MM.1S (cell line): ENCODE measurements at regions not wholly inside any gene's neighbourhood (a gene's known extent, or its start where the extent isn't known, plus 50 kb on each side); places are given as distances from the start of the nearest gene placed in this dataset.

ENCODE experiments used
- DNase-seq: peaks from one replicate; pipeline ENCODE4 v3.0.0-alpha.2; 2015
- H2AFZ ChIP-seq: fragments of 300-600 bp; sonication (generic); 2 replicates; pipeline ENCODE4 v1.6.0; 2016; ENCODE audit warnings: antibody characterized with exemption, low read length
- H3F3A ChIP-seq: fragments of 300-600 bp; sonication (generic); 2 replicates; pipeline ENCODE4 v1.6.1; 2016; ENCODE audit warnings: mild to moderate bottlenecking, antibody characterized with exemption, low read length, moderate library complexity, mixed read lengths; ENCODE audit not compliant: insufficient read depth
- H3K27ac ChIP-seq: fragments of 300-600 bp; sonication (generic); 2 replicates; pipeline ENCODE4 v1.5.1; 2016; ENCODE audit warnings: mild to moderate bottlenecking, low read length
- H3K27me3 ChIP-seq: fragments of 300-600 bp; sonication (generic); replicated peaks from 2 replicates; pipeline ENCODE4 v1.6.0; 2016; ENCODE audit warnings: low read length; ENCODE audit not compliant: insufficient read depth
- H3K36me3 ChIP-seq: fragments of 300-600 bp; sonication (generic); replicated peaks from 2 replicates; pipeline ENCODE4 v1.6.1; 2016; ENCODE audit warnings: mild to moderate bottlenecking, low read length, mixed read lengths; ENCODE audit not compliant: insufficient read depth
- H3K4me1 ChIP-seq: fragments of 300-600 bp; sonication (generic); 2 replicates; pipeline ENCODE4 v1.6.1; 2016; ENCODE audit warnings: low read length, mixed read lengths
- H3K4me2 ChIP-seq: fragments of 300-600 bp; sonication (generic); 2 replicates; pipeline ENCODE4 v1.6.0; 2016; ENCODE audit warnings: low read depth, low read length
- H3K4me3 ChIP-seq: fragments of 300-600 bp; sonication (generic); 2 replicates; pipeline ENCODE4 v1.5.1; 2016; ENCODE audit warnings: low read length, mixed read lengths
- H3K79me2 ChIP-seq: fragments of 300-600 bp; sonication (generic); 2 replicates; pipeline ENCODE4 v1.6.1; 2016; ENCODE audit warnings: mixed run types, low read length, mixed read lengths
- H3K9ac ChIP-seq: fragments of 300-600 bp; sonication (generic); 2 replicates; pipeline ENCODE4 v1.6.1; 2016; ENCODE audit warnings: low read length, mixed read lengths
- H3K9me2 ChIP-seq: fragments of 300-600 bp; sonication (generic); replicated peaks from 2 replicates; pipeline ENCODE4 v1.6.1; 2016; ENCODE audit warnings: mild to moderate bottlenecking, low read length, mixed read lengths; ENCODE audit not compliant: insufficient read depth
- H3K9me3 ChIP-seq: fragments of 300-600 bp; sonication (generic); replicated peaks from 2 replicates; pipeline ENCODE4 v1.6.1; 2016; ENCODE audit warnings: mild to moderate bottlenecking, low read length, mixed read lengths; ENCODE audit not compliant: insufficient read depth
- H4K20me1 ChIP-seq: fragments of 300-600 bp; sonication (generic); 2 replicates; pipeline ENCODE4 v1.6.1; 2016; ENCODE audit warnings: mild to moderate bottlenecking, low read length, moderate library complexity, mixed read lengths; ENCODE audit not compliant: insufficient read depth
- CTCF ChIP-seq: fragments of 300-600 bp; sonication (generic); IDR thresholded peaks from 2 replicates; pipeline ENCODE4 v1.5.1; 2016; ENCODE audit warnings: antibody characterized with exemption, low read length, mixed read lengths
- EZH2 ChIP-seq: fragments of 300-600 bp; sonication (generic); optimal IDR thresholded peaks from 2 replicates; pipeline ENCODE3; 2017; ENCODE audit warnings: low read depth, mild to moderate bottlenecking, antibody characterized with exemption, low read length, mixed read lengths
- EZH2phosphoT487 ChIP-seq: fragments of 300-600 bp; sonication (generic); IDR thresholded peaks from 2 replicates; pipeline ENCODE4 v1.6.1; 2018; ENCODE audit warnings: antibody characterized with exemption, low read length

GRCh38 chr5:161084115-161084514 lies 232.1 kb upstream of the ATP10B start:
- H3K9ac ChIP-seq = no peak overlapping the region
- H3K36me3 ChIP-seq = no peaks in the 10 kb centered on the region
- H3K9me2 ChIP-seq = no peaks in the 10 kb centered on the region
- H3K4me2 ChIP-seq = no peak overlapping the region
- H3K27me3 ChIP-seq = no peaks in the 10 kb centered on the region
- no peaks in the 10 kb centered on the region for H3K9me3 ChIP-seq
- H2AFZ ChIP-seq = no peak overlapping the region
- no peak for DNase-seq
- H3K79me2 ChIP-seq = no peaks in the 10 kb centered on the region
- H3F3A ChIP-seq = no peaks in the 10 kb centered on the region
- H3K27ac ChIP-seq = no peak overlapping the region
- no peaks in the 10 kb centered on the region for H3K4me1 ChIP-seq
- TF ChIP-seq CTCF (no peak), EZH2phosphoT487 (no peak)
- H3K4me3 ChIP-seq = no peak overlapping the region
- no peaks in the 10 kb centered on the region for H4K20me1 ChIP-seq

- H3K9me3 ChIP-seq = no peaks in the 10 kb centered on the region
- no peaks in the 10 kb centered on the region for H3K4me1 ChIP-seq
- no peaks in the 10 kb centered on the region for H3F3A ChIP-seq
- no peaks in the 10 kb centered on the region for H3K36me3 ChIP-seq
- H2AFZ ChIP-seq = no peak overlapping the region
- H3K4me3 ChIP-seq = no peak overlapping the region
- H3K27ac ChIP-seq = no peak overlapping the region
- H3K9me2 ChIP-seq = no peaks in the 10 kb centered on the region
- DNase-seq = no peak
- TF ChIP-seq CTCF (no peak), EZH2phosphoT487 (no peak), EZH2 (no peak)
- H3K9ac ChIP-seq = no peak overlapping the region
- no peak overlapping the region for H3K4me2 ChIP-seq
- H3K79me2 ChIP-seq = no peaks in the 10 kb centered on the region
- no peaks in the 10 kb centered on the region for H3K27me3 ChIP-seq
- H4K20me1 ChIP-seq = no peaks in the 10 kb centered on the region
Observed at GRCh38 chr5:161078793-161079192, 226.8 kb upstream of the ATP10B start.

GRCh38 chr5:161077936-161078545 lies 226.0 kb upstream of the ATP10B start:
- Histone ChIP-seq H3K9me3 (no peaks in the 10 kb centered on the region), H3K9ac (no peak overlapping the region), H3K79me2 (no peaks in the 10 kb centered on the region), H4K20me1 (no peaks in the 10 kb centered on the region), H3K36me3 (no peaks in the 10 kb centered on the region), H3K27me3 (no peaks in the 10 kb centered on the region), H3F3A (no peaks in the 10 kb centered on the region), H3K4me2 (no peak overlapping the region), H3K4me3 (no peak overlapping the region), H3K27ac (no peak overlapping the region), H2AFZ (no peak overlapping the region), H3K9me2 (no peaks in the 10 kb centered on the region), H3K4me1 (no peaks in the 10 kb centered on the region)
- TF ChIP-seq CTCF (no peak), EZH2phosphoT487 (no peak), EZH2 (no peak)
- DNase-seq = no peak
